ENCODE measurements at regions not wholly inside any gene's neighbourhood (a gene's known extent, or its start where the extent isn't known, plus 50 kb on each side); places are given as distances from the start of the nearest gene placed in this dataset.
"Not testable (repeated sequence)": the region's sequence is repeated elsewhere in the genome, so short reads cannot be mapped to it uniquely, and the experiment has no call there.

GRCh38 chr2:66185497-66186054 is 249.3 kb upstream of the MEIS1 start:
- no peak overlapping the region for H3K27ac ChIP-seq
- H3K4me3 ChIP-seq (ENCODE audit: low read depth, low read length): no peak overlapping the region
- H3K36me3 ChIP-seq: no peaks in the 10 kb centered on the region
- H3K9me3 ChIP-seq (ENCODE audit: severe bottlenecking): no peaks in the 10 kb centered on the region
- no peak for DNase-seq
- TF ChIP-seq CTCF (IDR thresholded peaks at IDR 0.05; ENCODE audit: low read depth, low read length): no peak
- H3K27me3 ChIP-seq (ENCODE audit: insufficient read depth, low read depth, severe bottlenecking): peaks cover 53% of the 10 kb centered on the region

GRCh38 chr2:66177128-66177796 is 257.7 kb upstream of the MEIS1 start:
- peaks cover 53% of the 10 kb centered on the region for H3K27me3 ChIP-seq (ENCODE audit: insufficient read depth, low read depth, severe bottlenecking)
- not testable (repeated sequence) for H3K9me3 ChIP-seq (ENCODE audit: severe bottlenecking); H3K36me3 ChIP-seq; H3K4me3 ChIP-seq (ENCODE audit: low read depth, low read length); DNase-seq; H3K27ac ChIP-seq

DNA sequence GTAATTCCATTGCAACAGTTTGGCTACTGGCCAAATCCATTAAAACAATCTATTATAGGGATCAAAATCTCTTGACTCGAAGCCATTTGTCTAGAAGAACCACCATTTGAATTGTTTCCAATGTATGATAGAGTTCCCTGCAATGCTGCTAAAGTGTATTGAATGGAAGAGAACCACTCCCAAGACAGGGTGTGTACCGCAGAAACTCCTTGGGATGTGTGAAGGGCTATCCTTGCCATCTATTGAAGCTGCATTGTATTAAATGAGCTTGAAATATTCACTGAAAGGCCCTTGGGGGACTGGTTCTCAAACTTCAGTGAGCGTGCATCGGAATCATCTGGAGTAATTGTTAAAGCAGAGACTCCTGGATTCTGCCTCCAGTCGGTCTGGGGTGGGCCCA is 260.4 kb upstream of the MEIS1 start:
- H3K27ac ChIP-seq: no peak overlapping the region
- TF ChIP-seq CTCF (IDR thresholded peaks at IDR 0.05; ENCODE audit: low read depth, low read length): no peak
- H3K9me3 ChIP-seq (ENCODE audit: severe bottlenecking): no peaks in the 10 kb centered on the region
- peaks cover 79% of the 10 kb centered on the region for H3K27me3 ChIP-seq (ENCODE audit: insufficient read depth, low read depth, severe bottlenecking)
- H3K4me3 ChIP-seq (ENCODE audit: low read depth, low read length): no peak overlapping the region
- H3K36me3 ChIP-seq: no peaks in the 10 kb centered on the region
- no peak for DNase-seq

- TF ChIP-seq CTCF (IDR thresholded peaks at IDR 0.05; ENCODE audit: low read depth, low read length): no peak
- Histone ChIP-seq H3K27ac (no peak overlapping the region), H3K4me3 (ENCODE audit: low read depth, low read length) (no peak overlapping the region), H3K27me3 (ENCODE audit: insufficient read depth, low read depth, severe bottlenecking) (peaks cover 84% of the 10 kb centered on the region), H3K36me3 (no peaks in the 10 kb centered on the region), H3K9me3 (ENCODE audit: severe bottlenecking) (no peaks in the 10 kb centered on the region)
- no peak for DNase-seq
Observed at GRCh38 chr2:66173645-66174044, 261.3 kb upstream of the MEIS1 start.

DNA sequence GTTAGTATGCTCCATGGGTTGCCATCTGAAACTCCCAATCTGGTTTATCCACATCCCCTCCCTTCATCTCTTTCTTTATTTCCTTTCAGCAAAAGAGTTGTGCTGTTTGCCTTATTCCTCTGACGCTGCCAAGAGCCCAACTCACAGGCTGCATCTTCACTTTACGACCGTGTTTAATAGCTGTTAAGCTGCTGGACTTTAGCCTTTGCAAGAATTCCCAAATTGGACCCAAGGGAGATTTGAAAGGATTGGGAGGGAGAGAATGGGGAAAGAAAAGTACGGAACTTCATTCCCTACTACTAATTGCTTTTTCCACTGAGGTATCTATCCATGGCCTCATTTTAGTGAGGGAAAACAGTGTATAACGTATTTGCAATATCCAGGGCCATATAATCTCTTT is 263.4 kb upstream of the MEIS1 start:
- no peak overlapping the region for H3K4me3 ChIP-seq (ENCODE audit: low read depth, low read length)
- DNase-seq: no peak
- H3K36me3 ChIP-seq: no peaks in the 10 kb centered on the region
- H3K27me3 ChIP-seq (ENCODE audit: insufficient read depth, low read depth, severe bottlenecking): peaks cover 85% of the 10 kb centered on the region
- H3K27ac ChIP-seq: no peak overlapping the region
- no peak for TF ChIP-seq CTCF (IDR thresholded peaks at IDR 0.05; ENCODE audit: low read depth, low read length)
- H3K9me3 ChIP-seq (ENCODE audit: severe bottlenecking): no peaks in the 10 kb centered on the region

- no peak for TF ChIP-seq CTCF (IDR thresholded peaks at IDR 0.05; ENCODE audit: low read depth, low read length)
- DNase-seq: no peak
- Histone ChIP-seq H3K9me3 (ENCODE audit: severe bottlenecking) (no peaks in the 10 kb centered on the region), H3K4me3 (ENCODE audit: low read depth, low read length) (no peak overlapping the region), H3K27ac (no peak overlapping the region), H3K27me3 (ENCODE audit: insufficient read depth, low read depth, severe bottlenecking) (peaks cover 82% of the 10 kb centered on the region), H3K36me3 (no peaks in the 10 kb centered on the region)
Observed at GRCh38 chr2:66170744-66171330, 264.1 kb upstream of the MEIS1 start.

Data from WERI-Rb-1 (cell line).